ENCODE measurements at regions not wholly inside any gene's neighbourhood (a gene's known extent, or its start where the extent isn't known, plus 50 kb on each side); places are given as distances from the start of the nearest gene placed in this dataset.
"Not testable (repeated sequence)": the region's sequence is repeated elsewhere in the genome, so short reads cannot be mapped to it uniquely, and the experiment has no call there.

DNA sequence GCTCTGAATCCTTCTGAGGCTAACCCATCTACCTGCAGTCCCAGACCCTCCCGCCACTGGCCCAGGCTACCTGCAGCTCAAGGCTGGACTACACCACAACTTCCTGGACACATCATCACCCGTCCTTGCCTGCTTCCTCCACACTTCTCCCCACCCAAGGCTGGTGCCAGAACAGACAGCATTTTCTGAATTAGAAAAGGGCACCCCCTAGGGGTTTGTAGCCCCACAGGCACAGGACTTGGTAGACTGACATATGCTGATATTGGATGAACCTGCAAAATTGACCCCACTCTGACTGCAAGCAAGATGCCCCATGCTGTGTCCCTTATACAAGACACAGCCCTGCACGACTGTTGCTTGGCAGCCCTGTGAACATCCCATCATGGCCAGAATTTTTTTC lies 271.5 kb upstream of the C16orf82 start:
- DNase-seq (ENCODE audit: low read depth), result no peak

DNA sequence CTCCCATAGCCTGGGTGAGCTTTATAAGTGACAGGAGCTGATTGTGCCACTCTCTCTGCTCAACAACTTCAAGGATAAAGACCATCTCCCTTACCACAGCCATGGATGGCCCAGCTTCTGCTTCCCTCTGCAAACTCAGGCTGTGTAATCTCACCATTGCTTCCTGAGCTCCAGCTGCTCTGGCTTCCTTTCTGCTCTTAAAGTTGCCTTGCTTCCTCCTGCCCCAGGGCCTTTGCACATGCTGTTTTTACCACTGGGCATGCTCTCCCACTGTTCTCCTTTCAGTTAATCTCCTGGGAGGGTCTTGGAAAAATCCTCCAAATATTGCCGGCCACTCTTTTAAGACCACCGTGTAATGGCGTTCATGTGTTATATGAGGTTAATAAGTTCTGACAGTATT lies 265.1 kb upstream of the C16orf82 start:
- no peak for DNase-seq (ENCODE audit: low read depth)

GRCh38 chr16:26802440-26802839 lies 264.3 kb upstream of the C16orf82 start:
- no peak for DNase-seq (ENCODE audit: low read depth)

- DNase-seq (ENCODE audit: low read depth), result no peak
Measured at GRCh38 chr16:26802965-26803364, 263.8 kb upstream of the C16orf82 start.

DNA sequence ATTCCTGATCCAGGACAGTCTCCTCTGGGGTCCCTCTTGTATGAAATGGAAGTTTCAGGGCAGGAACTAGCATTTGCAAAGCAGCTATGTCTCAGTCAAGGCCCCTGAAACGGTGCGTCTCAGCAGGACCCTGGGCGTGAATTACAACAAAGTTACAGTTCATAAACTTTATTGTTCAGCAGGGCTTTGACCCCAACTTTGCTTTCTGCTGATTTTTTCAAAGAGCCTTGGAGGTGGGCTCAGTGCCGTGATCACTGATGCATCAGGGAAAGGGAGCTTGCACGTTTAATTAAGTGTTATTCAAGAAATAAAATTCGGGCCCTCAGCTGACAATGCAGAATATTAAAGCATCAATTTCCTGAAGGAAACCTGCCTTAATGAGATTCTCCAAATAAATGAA lies 260.1 kb upstream of the C16orf82 start:
- no peak for DNase-seq (ENCODE audit: low read depth)

DNA sequence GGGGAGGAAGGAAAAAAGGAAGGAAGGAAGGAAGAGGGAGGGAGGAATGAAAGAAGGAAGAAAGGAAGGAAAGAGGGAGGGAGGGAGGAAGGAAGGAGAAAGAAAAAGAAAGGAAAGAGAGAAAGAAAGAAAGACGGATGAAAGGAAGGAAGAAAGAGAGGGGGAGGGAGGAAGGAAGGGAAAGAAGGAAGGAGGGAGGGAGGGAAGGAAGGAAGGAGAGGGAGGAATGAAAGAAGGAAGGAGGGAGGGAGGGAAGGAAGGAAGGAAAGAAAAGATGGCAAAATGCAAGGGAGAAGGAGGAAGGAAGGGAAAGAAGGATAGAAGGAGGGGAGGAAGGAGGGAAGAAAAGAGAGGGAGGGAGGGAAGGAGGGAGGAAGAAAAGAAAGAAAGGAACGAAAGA lies 257.3 kb upstream of the C16orf82 start:
- DNase-seq (ENCODE audit: low read depth), result no peak

GRCh38 chr16:26816266-26816665 lies 250.5 kb upstream of the C16orf82 start:
- no peak for DNase-seq (ENCODE audit: low read depth)

DNA sequence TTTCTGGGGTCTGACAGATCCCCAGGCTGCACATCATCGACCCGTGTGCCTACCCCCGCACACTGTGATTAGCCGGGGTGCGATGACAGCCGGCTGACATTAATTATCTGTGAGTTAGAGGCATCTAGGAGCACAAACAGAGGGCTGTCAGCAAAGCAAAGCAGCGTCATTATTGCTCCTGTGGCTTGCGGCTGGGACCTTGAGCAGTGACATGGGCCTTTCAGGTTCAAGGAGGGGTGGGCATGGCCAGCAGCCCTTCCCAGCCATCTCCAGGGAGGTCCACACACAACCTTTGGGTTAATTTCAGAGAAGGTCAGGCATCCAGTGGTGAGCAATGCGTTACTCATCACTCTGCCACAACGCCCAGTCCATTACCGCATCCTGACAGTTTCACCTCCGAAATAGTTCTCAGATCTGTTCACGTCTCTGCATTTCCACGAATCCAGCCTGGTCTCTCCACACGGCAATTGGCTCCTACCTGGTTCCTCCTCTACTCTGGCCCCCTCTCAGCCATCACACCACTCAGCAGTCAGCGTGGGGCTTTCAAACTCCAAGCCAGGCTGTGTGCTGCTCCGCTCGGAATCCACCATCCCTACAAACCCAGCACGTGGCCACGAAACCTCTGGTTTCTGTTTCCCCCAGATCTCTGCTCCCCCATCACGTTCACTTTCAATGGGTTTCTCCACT lies 249.7 kb upstream of the C16orf82 start:
- DNase-seq (ENCODE audit: low read depth), result no peak

DNA sequence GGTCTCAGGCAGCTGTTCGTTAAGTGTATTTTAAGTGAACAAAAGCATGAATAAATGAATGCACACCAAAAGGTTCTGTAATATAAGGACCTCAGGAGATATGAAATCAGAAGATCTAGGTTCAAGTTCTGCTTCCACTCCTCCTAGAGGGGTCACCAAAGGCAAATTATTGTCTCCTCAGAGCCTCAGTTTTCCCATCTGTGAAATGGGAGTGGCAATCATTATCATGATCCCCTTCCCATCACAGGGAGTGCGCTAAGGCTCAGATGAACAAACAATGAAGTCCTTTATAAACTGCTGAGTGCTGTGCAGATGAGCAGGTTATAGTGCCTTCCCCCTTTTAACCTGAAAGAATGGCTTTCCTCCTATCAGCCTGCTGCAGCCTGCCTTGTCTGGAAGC lies 248.3 kb upstream of the C16orf82 start:
- DNase-seq (ENCODE audit: low read depth), result no peak

DNA sequence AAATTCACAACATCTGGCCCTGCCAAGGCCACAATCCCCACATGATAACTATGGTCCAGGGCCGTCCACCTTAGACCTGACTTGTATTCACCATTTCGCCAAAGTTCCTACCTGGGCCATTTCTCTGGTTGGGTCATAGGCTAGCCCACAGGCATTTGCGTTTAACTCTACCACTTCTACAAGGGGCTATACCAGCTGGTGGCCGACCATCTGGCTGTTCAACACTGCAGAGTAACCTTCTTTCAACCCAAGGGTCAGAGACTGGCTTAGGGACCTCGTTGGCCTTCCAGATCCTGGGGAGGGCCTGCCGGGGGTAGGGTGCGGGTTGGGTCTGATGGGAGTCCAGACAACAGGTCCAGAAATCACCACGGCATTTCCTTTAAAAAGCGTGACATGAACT lies 242.3 kb upstream of the C16orf82 start:
- DNase-seq (ENCODE audit: low read depth), result no peak

GRCh38 chr16:26826500-26826899 lies 240.2 kb upstream of the C16orf82 start:
- no peak for DNase-seq (ENCODE audit: low read depth)

- DNase-seq (ENCODE audit: low read depth), result no peak
Measured at GRCh38 chr16:26827386-26827785, 239.3 kb upstream of the C16orf82 start.

DNA sequence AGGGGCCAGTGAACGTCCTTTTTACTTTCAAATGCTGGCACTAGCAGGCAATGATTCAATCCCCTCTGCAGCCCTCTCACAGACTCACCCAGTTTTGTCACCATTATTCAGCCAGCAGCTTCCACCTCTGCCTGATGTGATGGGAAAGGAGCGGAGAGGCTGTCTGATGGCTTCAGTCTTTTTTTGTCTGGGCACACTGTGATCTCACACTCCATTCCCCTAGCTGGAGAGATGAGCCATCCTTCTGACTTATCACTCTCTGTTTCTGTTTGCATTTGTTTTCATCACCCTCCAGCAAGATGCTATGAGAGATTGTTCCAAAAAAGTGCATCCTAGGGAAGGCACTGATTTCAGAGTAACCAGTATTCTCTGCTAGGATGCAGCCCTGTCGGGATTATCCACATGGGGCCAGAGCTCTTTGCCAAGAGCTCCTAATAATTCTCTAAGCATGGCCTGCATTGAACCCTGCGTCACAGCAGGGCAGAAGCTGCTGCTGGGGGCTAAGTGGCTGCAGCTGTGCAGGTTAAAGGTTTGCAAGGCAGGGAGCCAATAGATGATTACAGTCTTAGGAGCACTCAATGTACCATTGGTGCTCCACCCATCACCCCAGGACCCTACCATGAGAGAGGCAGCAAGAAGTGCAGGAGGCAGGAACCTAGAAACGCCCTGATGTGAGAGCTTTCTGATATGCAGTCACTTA lies 236.1 kb upstream of the C16orf82 start:
- no peak for DNase-seq (ENCODE audit: low read depth)

GRCh38 chr16:26836114-26836513 lies 230.6 kb upstream of the C16orf82 start:
- DNase-seq (ENCODE audit: low read depth), result not testable (repeated sequence)

DNA sequence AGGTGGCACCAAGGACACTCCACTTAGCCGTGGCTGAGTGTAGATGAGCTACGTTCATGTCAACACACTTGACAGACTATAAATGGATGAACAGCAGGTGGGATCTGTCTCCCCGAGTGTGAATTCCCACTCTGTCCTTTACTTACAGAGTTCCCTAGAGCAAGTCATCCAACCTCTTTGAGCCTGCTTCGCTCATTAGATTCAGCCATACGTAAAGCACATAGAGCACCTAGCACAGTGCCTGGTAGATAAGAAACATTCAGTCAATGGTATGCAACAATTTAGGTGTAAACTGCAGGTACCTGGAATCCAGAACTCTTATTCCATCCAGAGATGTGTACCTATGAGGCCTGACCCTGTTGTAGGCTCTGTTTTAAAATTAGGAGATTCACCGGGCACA lies 227.8 kb upstream of the C16orf82 start:
- no peak for DNase-seq (ENCODE audit: low read depth)

DNA sequence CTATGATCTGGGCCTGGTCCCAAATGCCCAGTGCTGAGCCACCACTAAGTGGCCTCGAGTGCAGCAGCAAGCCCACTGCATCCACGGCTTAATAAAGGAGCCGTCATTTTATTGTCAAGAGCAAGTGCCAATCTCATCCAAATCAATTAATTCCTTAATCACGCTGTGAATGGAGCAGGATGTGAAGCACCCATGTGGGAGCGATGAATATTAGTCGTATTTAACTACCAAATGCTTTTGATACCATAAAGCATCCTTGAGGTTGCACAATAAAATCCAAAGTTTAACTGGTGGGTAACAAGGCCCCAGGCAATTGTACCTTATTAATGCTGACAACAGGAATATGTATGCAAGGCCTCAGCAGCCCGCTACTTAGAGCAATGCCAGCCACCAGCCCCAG lies 226.0 kb upstream of the C16orf82 start:
- DNase-seq (ENCODE audit: low read depth), result no peak

- no peak for DNase-seq (ENCODE audit: low read depth)
Measured at GRCh38 chr16:26856271-26856670, 210.5 kb upstream of the C16orf82 start.

GRCh38 chr16:26856791-26857190 lies 209.9 kb upstream of the C16orf82 start:
- DNase-seq (ENCODE audit: low read depth), result no peak

DNA sequence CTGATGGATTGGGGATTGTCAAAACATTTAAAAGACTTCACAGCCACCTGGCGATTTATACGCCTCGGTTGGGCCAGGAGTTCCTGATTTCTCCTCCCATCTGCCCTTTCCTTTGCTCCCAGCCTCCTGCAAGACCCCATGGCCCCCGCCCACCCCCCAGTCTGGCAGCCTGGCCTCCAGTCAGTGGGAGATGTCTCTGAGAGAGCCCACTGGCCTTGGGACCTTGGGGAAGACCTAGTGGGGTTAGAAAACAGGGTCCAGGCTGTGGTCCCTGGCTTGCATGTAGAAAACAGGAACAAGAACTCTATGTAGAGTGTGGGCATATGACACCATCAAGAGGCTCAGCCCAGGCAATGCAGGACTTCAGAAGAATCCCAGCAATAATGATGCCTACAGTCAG lies 209.4 kb upstream of the C16orf82 start:
- no peak for DNase-seq (ENCODE audit: low read depth)

DNA sequence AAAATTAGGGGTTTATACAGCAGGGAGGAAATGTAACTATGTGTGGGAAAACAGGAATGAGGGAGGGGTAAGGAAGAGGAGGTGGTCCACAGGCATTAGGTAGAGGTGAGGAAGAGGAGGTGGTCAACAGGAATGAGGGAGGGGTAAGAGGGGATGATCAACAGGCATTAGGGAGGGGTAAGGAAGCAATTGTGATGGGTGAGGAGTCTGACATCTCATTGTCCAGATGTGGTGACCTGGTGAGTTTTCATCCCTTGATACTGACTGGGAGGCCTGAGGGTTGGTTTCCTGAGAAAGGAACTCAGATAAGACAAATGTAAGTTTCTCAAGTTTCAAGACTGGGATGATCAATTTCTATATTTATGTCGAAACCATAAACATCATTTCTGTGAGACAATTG lies 206.2 kb upstream of the C16orf82 start:
- DNase-seq (ENCODE audit: low read depth), result no peak

DNA sequence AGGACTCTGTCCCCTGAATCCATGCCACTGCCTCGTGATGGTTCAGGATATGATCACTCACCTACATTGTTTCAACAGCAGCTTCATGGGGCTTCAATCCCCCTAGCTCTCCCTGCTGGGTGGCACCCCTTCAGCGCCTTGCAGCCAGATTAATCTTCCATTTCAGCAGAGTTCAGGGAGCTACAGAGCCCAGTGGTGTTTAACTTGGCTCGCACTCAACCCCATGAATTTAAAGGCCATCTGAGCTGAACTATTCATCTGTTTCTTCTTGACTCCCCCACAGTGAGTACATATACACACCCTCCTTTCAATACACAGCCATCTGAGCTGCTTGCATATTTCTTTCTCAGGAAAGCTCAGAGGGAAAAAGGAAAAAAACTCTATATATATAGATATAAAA lies 202.8 kb upstream of the C16orf82 start:
- DNase-seq (ENCODE audit: low read depth), result no peak

DNA sequence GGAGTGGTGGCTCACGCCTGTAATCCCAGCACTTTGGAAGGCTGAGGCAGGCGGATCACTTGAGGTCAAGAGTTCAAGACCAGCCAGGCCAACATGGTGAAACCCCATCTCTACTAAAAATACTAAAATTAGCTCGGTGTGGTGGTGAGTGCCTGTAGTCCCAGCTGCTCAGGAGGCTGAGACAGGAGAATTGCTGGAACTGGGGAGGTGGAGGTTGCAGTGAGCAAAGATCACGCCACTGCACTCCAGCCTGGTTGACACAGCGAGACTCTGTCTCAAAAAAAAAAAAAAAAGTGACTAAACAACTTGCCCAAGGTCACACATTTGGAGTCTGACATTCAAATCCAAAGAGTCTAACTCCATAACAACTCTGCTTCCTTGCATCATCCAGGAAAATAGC lies 192.4 kb upstream of the C16orf82 start:
- DNase-seq (ENCODE audit: low read depth), result not testable (repeated sequence)

GRCh38 chr16:26877421-26877820 lies 189.3 kb upstream of the C16orf82 start:
- no peak for DNase-seq (ENCODE audit: low read depth)

DNA sequence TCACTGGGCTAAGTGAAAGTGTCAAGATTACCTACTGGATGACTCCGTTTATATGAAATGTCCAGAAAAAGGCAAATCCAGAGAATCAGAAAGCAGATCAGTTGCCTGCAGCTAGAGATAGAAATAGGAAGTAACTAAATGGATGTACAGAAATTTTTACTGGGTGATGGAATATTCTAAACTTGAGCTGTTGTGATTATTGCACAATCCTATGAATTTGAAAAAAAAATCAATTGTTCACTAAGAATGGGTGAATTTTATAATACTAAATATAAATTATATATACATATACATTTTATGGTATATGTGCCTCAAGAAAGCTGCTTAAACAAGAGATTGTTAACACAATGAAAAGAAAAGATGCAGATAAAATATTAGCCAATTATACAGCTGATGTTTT lies 181.1 kb upstream of the C16orf82 start:
- no peak for DNase-seq (ENCODE audit: low read depth)
